DMS153 treated with DMSO at 0.1 percent for 48 hours (cell line): ENCODE measurements at regions not wholly inside any gene's neighbourhood (a gene's known extent, or its start where the extent isn't known, plus 50 kb on each side); places are given as distances from the start of the nearest gene placed in this dataset.
"Not testable (repeated sequence)": the region's sequence is repeated elsewhere in the genome, so short reads cannot be mapped to it uniquely, and the experiment has no call there.

Experiments used
- DNase-seq: peaks from one replicate; lab custom pipeline; 2025; ENCODE audit not compliant: unreplicated experiment; lab: John Stamatoyannopoulos, UW

- no peak for DNase-seq
Observed at GRCh38 chr2:82226441-82226840, 1921.9 kb upstream of the LRRTM1 start.

GRCh38 chr2:82224301-82224940 lies 1919.9 kb upstream of the LRRTM1 start:
- no peak for DNase-seq

- no peak for DNase-seq
Observed at GRCh38 chr2:82215212-82215611, 1910.7 kb upstream of the LRRTM1 start.

GRCh38 chr2:82199493-82199852 lies 1894.9 kb upstream of the LRRTM1 start:
- DNase-seq = no peak

GRCh38 chr2:82198809-82199492 lies 1894.4 kb upstream of the LRRTM1 start:
- DNase-seq = no peak

GRCh38 chr2:82182270-82182669 lies 1877.7 kb upstream of the LRRTM1 start:
- no peak for DNase-seq

GRCh38 chr2:82175210-82175609 lies 1870.7 kb upstream of the LRRTM1 start:
- not testable (repeated sequence) for DNase-seq

- no peak for DNase-seq
Observed at GRCh38 chr2:82172483-82172882, 1867.9 kb upstream of the LRRTM1 start.

- no peak for DNase-seq
Observed at GRCh38 chr2:82169379-82169778, 1864.8 kb upstream of the LRRTM1 start.

GRCh38 chr2:82165377-82165776 lies 1860.8 kb upstream of the LRRTM1 start:
- no peak for DNase-seq

GRCh38 chr2:82158150-82158549 lies 1853.6 kb upstream of the LRRTM1 start:
- DNase-seq = no peak

- DNase-seq = no peak
Observed at GRCh38 chr2:82155469-82155868, 1850.9 kb upstream of the LRRTM1 start.

GRCh38 chr2:82143343-82143742 lies 1838.8 kb upstream of the LRRTM1 start:
- DNase-seq = no peak

GRCh38 chr2:82139979-82140611 lies 1835.5 kb upstream of the LRRTM1 start:
- peak; percentile 5 for DNase-seq

- no peak for DNase-seq
Observed at GRCh38 chr2:82137441-82137840, 1832.9 kb upstream of the LRRTM1 start.

- DNase-seq = no peak
Observed at GRCh38 chr2:82128051-82128450, 1823.5 kb upstream of the LRRTM1 start.

GRCh38 chr2:82124629-82125028 lies 1820.1 kb upstream of the LRRTM1 start:
- no peak for DNase-seq

GRCh38 chr2:82120654-82121053 lies 1816.1 kb upstream of the LRRTM1 start:
- no peak for DNase-seq

- DNase-seq = peak; percentile 39
Observed at GRCh38 chr2:82120115-82120514, 1815.6 kb upstream of the LRRTM1 start.

- no peak for DNase-seq
Observed at GRCh38 chr2:82109418-82109817, 1804.9 kb upstream of the LRRTM1 start.

- DNase-seq = no peak
Observed at GRCh38 chr2:82098617-82099016, 1794.1 kb upstream of the LRRTM1 start.

- no peak for DNase-seq
Observed at GRCh38 chr2:82089518-82089917, 1785.0 kb upstream of the LRRTM1 start.
